HCT116 (cell line): ENCODE measurements at regions not wholly inside any gene's neighbourhood (a gene's known extent, or its start where the extent isn't known, plus 50 kb on each side); places are given as distances from the start of the nearest gene placed in this dataset.
"Not testable (repeated sequence)": the region's sequence is repeated elsewhere in the genome, so short reads cannot be mapped to it uniquely, and the experiment has no call there.

ENCODE experiments used
- CTCF ChIP-seq, 3 experiments: fragments of 200-600 bp in 1 of 3; sonication (generic) in 1 of 3; IDR thresholded peaks in 2 of 3; conservative IDR thresholded peaks in 1 of 3; 2 replicates each; pipeline ENCODE4 v1.5.1; 2012 to 2017; ENCODE audit warnings: low read depth in 2 of 3, low read length in 2 of 3, antibody characterized with exemption in 1 of 3, borderline replicate concordance in 1 of 3, control low read depth in 1 of 3, mild to moderate bottlenecking in 1 of 3, mixed read lengths in 1 of 3, mixed run types in 1 of 3, moderate library complexity in 1 of 3; ENCODE audit not compliant: insufficient read depth in 1 of 3
- EZH2 ChIP-seq: fragments of 200-600 bp; sonication (generic); IDR thresholded peaks from 2 replicates; pipeline ENCODE4 v1.6.1; 2017; ENCODE audit warnings: antibody characterized with exemption, mixed run types
- MAX ChIP-seq: IDR thresholded peaks from 2 replicates; pipeline ENCODE4 v1.6.1; 2012
- POLR2A ChIP-seq: IDR thresholded peaks from 2 replicates; pipeline ENCODE4 v1.7.0; 2011; ENCODE audit warnings: borderline replicate concordance; ENCODE audit not compliant: insufficient read depth, insufficient read length; ENCODE audit errors: extremely low read depth
- SRF ChIP-seq: IDR thresholded peaks from 2 replicates; pipeline ENCODE4 v1.6.1; 2012; ENCODE audit warnings: low read depth
- TCF7L2 ChIP-seq: IDR thresholded peaks from 2 replicates; pipeline ENCODE4 v1.7.0; 2011; ENCODE audit warnings: borderline replicate concordance, inconsistent platforms; ENCODE audit not compliant: insufficient read depth, insufficient read length; ENCODE audit errors: extremely low read depth

- TF ChIP-seq TCF7L2; EZH2; SRF; CTCF (IDR thresholded peaks at IDR 0.05 in 2 of 3, conservative IDR thresholded peaks at IDR 0.05 in 1 of 3; ENCODE audit: borderline replicate concordance in 1 of 3, insufficient read depth in 1 of 3, low read depth in 2 of 3, low read length in 2 of 3); POLR2A; MAX: not testable (repeated sequence)
These were observed 131.5 kb downstream of the POTEM start for GRCh38 chr14:19098732-19099131.
